MM.1S (cell line): ENCODE measurements at regions not wholly inside any gene's neighbourhood (a gene's known extent, or its start where the extent isn't known, plus 50 kb on each side); places are given as distances from the start of the nearest gene placed in this dataset.

Experiments
- EZH2 ChIP-seq: fragments of 300-600 bp; sonication (generic); optimal IDR thresholded peaks from 2 replicates; pipeline ENCODE3; 2017; ENCODE audit warnings: low read depth, mild to moderate bottlenecking, antibody characterized with exemption, low read length, mixed read lengths
- TF ChIP-seq, protein P1 (sequence below): fragments of 300-600 bp; sonication (generic); IDR thresholded peaks from 2 replicates; pipeline ENCODE4 v1.5.1; 2016; ENCODE audit warnings: antibody characterized with exemption, low read length, mixed read lengths

DNA sequence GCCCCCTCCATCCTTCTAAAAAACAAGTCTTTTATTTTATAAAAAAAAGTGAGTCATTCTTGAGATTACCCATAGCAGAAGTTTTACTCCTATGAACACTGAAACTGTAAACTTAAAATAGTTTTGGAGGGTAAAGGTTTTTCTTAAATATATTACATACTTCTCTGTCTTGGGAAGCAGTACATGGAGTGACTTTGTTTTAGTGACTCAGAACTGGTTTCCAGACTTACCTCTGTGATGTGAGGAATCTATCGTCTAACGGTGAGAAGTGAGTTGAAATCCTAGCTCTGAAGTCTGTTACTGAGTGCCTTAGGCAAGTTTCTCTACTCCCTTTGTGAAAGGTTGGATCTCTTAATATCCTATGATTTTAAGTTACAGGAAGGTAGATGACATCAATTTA, 176.3 kb upstream of the POU3F1 start:
- TF ChIP-seq, protein P1, sequence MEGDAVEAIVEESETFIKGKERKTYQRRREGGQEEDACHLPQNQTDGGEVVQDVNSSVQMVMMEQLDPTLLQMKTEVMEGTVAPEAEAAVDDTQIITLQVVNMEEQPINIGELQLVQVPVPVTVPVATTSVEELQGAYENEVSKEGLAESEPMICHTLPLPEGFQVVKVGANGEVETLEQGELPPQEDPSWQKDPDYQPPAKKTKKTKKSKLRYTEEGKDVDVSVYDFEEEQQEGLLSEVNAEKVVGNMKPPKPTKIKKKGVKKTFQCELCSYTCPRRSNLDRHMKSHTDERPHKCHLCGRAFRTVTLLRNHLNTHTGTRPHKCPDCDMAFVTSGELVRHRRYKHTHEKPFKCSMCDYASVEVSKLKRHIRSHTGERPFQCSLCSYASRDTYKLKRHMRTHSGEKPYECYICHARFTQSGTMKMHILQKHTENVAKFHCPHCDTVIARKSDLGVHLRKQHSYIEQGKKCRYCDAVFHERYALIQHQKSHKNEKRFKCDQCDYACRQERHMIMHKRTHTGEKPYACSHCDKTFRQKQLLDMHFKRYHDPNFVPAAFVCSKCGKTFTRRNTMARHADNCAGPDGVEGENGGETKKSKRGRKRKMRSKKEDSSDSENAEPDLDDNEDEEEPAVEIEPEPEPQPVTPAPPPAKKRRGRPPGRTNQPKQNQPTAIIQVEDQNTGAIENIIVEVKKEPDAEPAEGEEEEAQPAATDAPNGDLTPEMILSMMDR = no peak
- TF ChIP-seq EZH2 = no peak
